ENCODE measurements at regions not wholly inside any gene's neighbourhood (a gene's known extent, or its start where the extent isn't known, plus 50 kb on each side); places are given as distances from the start of the nearest gene placed in this dataset.

- TF ChIP-seq, protein P1, sequence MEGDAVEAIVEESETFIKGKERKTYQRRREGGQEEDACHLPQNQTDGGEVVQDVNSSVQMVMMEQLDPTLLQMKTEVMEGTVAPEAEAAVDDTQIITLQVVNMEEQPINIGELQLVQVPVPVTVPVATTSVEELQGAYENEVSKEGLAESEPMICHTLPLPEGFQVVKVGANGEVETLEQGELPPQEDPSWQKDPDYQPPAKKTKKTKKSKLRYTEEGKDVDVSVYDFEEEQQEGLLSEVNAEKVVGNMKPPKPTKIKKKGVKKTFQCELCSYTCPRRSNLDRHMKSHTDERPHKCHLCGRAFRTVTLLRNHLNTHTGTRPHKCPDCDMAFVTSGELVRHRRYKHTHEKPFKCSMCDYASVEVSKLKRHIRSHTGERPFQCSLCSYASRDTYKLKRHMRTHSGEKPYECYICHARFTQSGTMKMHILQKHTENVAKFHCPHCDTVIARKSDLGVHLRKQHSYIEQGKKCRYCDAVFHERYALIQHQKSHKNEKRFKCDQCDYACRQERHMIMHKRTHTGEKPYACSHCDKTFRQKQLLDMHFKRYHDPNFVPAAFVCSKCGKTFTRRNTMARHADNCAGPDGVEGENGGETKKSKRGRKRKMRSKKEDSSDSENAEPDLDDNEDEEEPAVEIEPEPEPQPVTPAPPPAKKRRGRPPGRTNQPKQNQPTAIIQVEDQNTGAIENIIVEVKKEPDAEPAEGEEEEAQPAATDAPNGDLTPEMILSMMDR (IDR thresholded peaks at IDR 0.05; ENCODE audit: low read depth, low read length, missing input control), result no peak
- no peak for TF ChIP-seq ZBTB33 (IDR thresholded peaks at IDR 0.05)
- TF ChIP-seq NR2F2 (IDR thresholded peaks at IDR 0.05), result no peak
- TF ChIP-seq ATF3 (IDR thresholded peaks at IDR 0.05), result no peak
- no peak for TF ChIP-seq HNF4A (conservative IDR thresholded peaks at IDR 0.05)
- no peak for TF ChIP-seq REST (IDR thresholded peaks at IDR 0.05)
- TF ChIP-seq, protein P2, sequence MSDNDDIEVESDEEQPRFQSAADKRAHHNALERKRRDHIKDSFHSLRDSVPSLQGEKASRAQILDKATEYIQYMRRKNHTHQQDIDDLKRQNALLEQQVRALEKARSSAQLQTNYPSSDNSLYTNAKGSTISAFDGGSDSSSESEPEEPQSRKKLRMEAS (IDR thresholded peaks at IDR 0.05), result no peak
- no peak for TF ChIP-seq JUND (IDR thresholded peaks at IDR 0.05)
- TF ChIP-seq SP1 (IDR thresholded peaks at IDR 0.05), result no peak
- TF ChIP-seq RAD21 (IDR thresholded peaks at IDR 0.05), result no peak
- no peak for TF ChIP-seq YY1 (IDR thresholded peaks at IDR 0.05)
- TF ChIP-seq FOXA2 (IDR thresholded peaks at IDR 0.05), result no peak
- TF ChIP-seq EGR1 (IDR thresholded peaks at IDR 0.05; ENCODE audit: low read depth in 2 of 2), result no peak
- TF ChIP-seq GABPA (IDR thresholded peaks at IDR 0.05 in 1 of 2, conservative IDR thresholded peaks at IDR 0.05 in 1 of 2), result no peak
These were observed 736.7 kb upstream of the PTBP2 start for GRCh38 chr1:95984798-95985374.

Data from liver (tissue), 3 donors.